GM06990 (cell line): ENCODE measurements at regions not wholly inside any gene's neighbourhood (a gene's known extent, or its start where the extent isn't known, plus 50 kb on each side); places are given as distances from the start of the nearest gene placed in this dataset.

ENCODE experiments used
- DNase-seq: peaks from one replicate; pipeline ENCODE4 v3.0.0-alpha.2; 2011; ENCODE audit not compliant: insufficient read length; ENCODE audit errors: extremely low read depth
- H3K27me3 ChIP-seq: replicated peaks from 2 replicates; pipeline ENCODE4 v1.6.0; 2011; ENCODE audit warnings: low read length; ENCODE audit not compliant: control insufficient read depth, insufficient read depth
- H3K36me3 ChIP-seq: 2 replicates; pipeline ENCODE4 v1.5.1; 2011; ENCODE audit warnings: low read length; ENCODE audit not compliant: control insufficient read depth, insufficient read depth
- H3K4me3 ChIP-seq: replicated peaks from 2 replicates; pipeline ENCODE4 v1.5.1; 2011; ENCODE audit warnings: low read depth, mild to moderate bottlenecking, control low read depth, low read length
- CTCF ChIP-seq: IDR thresholded peaks from 2 replicates; pipeline ENCODE4 v1.5.1; 2011; ENCODE audit warnings: low read length, control low read depth, mild to moderate bottlenecking, inconsistent platforms; ENCODE audit not compliant: insufficient read depth, poor library complexity, severe bottlenecking

- H3K36me3 ChIP-seq: no peaks in the 10 kb centered on the region
- DNase-seq: no peak
- H3K27me3 ChIP-seq: no peaks in the 10 kb centered on the region
- TF ChIP-seq CTCF: no peak
- no peak overlapping the region for H3K4me3 ChIP-seq
These were observed 478.0 kb downstream of the NAV3 start for GRCh38 chr12:78308701-78309100.

- no peak for DNase-seq
- H3K27me3 ChIP-seq: no peaks in the 10 kb centered on the region
- no peak overlapping the region for H3K4me3 ChIP-seq
- no peak for TF ChIP-seq CTCF
- H3K36me3 ChIP-seq: no peaks in the 10 kb centered on the region
These were observed 484.3 kb downstream of the NAV3 start for GRCh38 chr12:78315028-78315427.

DNA sequence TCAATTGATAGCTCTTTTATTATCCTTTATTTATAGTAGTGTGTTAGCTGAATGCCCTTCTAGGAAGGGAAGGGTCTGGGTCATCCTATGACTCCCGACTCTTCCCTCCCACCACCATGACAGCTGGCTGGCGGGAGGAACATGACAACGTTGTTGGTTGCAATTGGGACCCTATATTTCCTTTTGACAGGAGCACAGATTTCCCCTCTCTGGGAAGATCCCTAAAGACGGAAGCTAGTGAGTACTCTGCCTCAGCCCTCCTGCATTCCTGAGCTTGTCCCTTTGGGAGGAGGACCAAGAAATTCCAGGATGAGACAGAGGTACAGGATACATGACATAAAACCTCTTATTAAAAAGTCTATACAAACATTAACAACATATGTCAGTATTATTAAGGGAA, 485.4 kb downstream of the NAV3 start:
- Histone ChIP-seq H3K27me3 (no peaks in the 10 kb centered on the region), H3K4me3 (no peak overlapping the region), H3K36me3 (no peaks in the 10 kb centered on the region)
- no peak for TF ChIP-seq CTCF
- DNase-seq: no peak

GRCh38 chr12:78316631-78317468, 486.2 kb downstream of the NAV3 start:
- H3K27me3 ChIP-seq: no peaks in the 10 kb centered on the region
- H3K4me3 ChIP-seq: no peak overlapping the region
- no peak for DNase-seq
- TF ChIP-seq CTCF: no peak
- H3K36me3 ChIP-seq: no peaks in the 10 kb centered on the region

DNA sequence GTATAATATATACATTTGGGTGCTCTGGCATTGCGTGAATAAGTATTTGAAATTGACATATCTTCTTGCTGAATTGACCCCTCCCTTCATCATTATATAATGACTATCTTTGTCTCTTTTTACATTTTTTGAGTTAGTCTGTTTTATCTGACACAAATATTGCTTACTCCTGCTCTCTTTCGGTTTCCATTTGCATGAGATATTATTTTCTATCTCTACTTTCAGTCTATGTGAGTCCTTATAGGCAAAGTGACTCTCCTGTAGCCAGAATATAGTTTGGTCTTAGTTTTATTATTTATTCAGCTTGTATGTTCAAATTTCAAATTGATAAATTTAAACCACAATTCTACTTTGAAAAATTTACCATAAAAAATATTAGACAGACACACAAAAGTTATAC, 491.0 kb downstream of the NAV3 start:
- H3K27me3 ChIP-seq: no peaks in the 10 kb centered on the region
- no peak for DNase-seq
- TF ChIP-seq CTCF: no peak
- no peaks in the 10 kb centered on the region for H3K36me3 ChIP-seq
- H3K4me3 ChIP-seq: no peak overlapping the region
